Activated CD8-positive, alpha-beta T cell treated with anti-CD3 and anti-CD28 coated beads for 36 hours (primary cell): ENCODE measurements at regions not wholly inside any gene's neighbourhood (a gene's known extent, or its start where the extent isn't known, plus 50 kb on each side); places are given as distances from the start of the nearest gene placed in this dataset.
A peak's percentile ranks its signal among the peaks of the same experiment; 100 is the strongest.

ENCODE experiments used
- ATAC-seq: fragments of 200-7000 bp; cut with Tn5 transposase; one replicate; pipeline ENCODE4 v1.10.0; 2021; ENCODE audit warnings: mild to moderate bottlenecking, moderate library complexity
- CTCF ChIA-PET: fragments of 350-600 bp; sonication (Branson Sonifier 250); formaldehyde crosslinking; loops from one replicate; lab custom pipeline; 2021; ENCODE audit warnings: antibody characterized with exemption; lab: Charles Lee
- POLR2A ChIA-PET: fragments of 350-600 bp; sonication (Branson Sonifier 250); formaldehyde crosslinking; loops from one replicate; lab custom pipeline; 2021; ENCODE audit warnings: antibody characterized with exemption; lab: Charles Lee
- DNase-seq: peaks from one replicate; pipeline ENCODE4 v3.0.0-alpha.2; 2020
- H3K27ac Mint-ChIP-seq: one replicate; pipeline ENCODE4 v1.8.0; 2021; ENCODE audit warnings: mild to moderate bottlenecking, mixed read lengths
- H3K27me3 Mint-ChIP-seq: one replicate; pipeline ENCODE4 v1.8.0; 2021; ENCODE audit warnings: mixed read lengths
- H3K36me3 Mint-ChIP-seq: one replicate; pipeline ENCODE4 v1.8.0; 2021; ENCODE audit warnings: low read depth, mixed read lengths
- H3K4me1 Mint-ChIP-seq: one replicate; pipeline ENCODE4 v1.8.0; 2021; ENCODE audit warnings: low read depth, mixed read lengths
- H3K4me3 Mint-ChIP-seq: one replicate; pipeline ENCODE4 v1.8.0; 2021; ENCODE audit warnings: mild to moderate bottlenecking, moderate library complexity, mixed read lengths
- H3K9me3 Mint-ChIP-seq: one replicate; pipeline ENCODE4 v1.8.0; 2021; ENCODE audit warnings: mixed read lengths
- CTCF ChIP-seq: fragments of 200-600 bp; IDR thresholded peaks from one replicate; pipeline ENCODE4 v1.8.0; 2022; ENCODE audit warnings: antibody characterized with exemption, mild to moderate bottlenecking
- intact Hi-C: fragments of 100-400 bp; cut with micrococcal nuclease; formaldehyde crosslinking; loops from one replicate; pipeline ENCODE4 v1.10.0; 2022

- DNase-seq: no peak
- H3K36me3 Mint-ChIP-seq: no peaks in the 10 kb centered on the region
- CTCF ChIA-PET: interaction anchor here (1.6 kb wide), 1 partner anchor 10 kb away, joined by 5 read pairs; no protein-coding TSS in a partner anchor
- ATAC-seq: no peak
- no peak overlapping the region for H3K27ac Mint-ChIP-seq
- H3K4me1 Mint-ChIP-seq: peaks cover 30% of the 10 kb centered on the region
- TF ChIP-seq CTCF: no peak
- intact Hi-C loops: loop anchor here (10.0 kb wide), 1 partner anchor 363 kb away; no protein-coding TSS in a partner anchor
- H3K9me3 Mint-ChIP-seq: no peaks in the 10 kb centered on the region
- no peak overlapping the region for H3K4me3 Mint-ChIP-seq
- H3K27me3 Mint-ChIP-seq: no peaks in the 10 kb centered on the region
- POLR2A ChIA-PET: no interaction called here
Observed at GRCh38 chr5:110058175-110058574, 368.4 kb downstream of the MAN2A1 start.

- Mint-ChIP-seq H3K36me3 (no peaks in the 10 kb centered on the region), H3K9me3 (no peaks in the 10 kb centered on the region), H3K27ac (no peak overlapping the region), H3K4me1 (peaks cover 15% of the 10 kb centered on the region), H3K27me3 (no peaks in the 10 kb centered on the region), H3K4me3 (no peak overlapping the region)
- ChIA-PET POLR2A (no interaction called here), CTCF (no interaction called here)
- intact Hi-C loops: no loop called here
- no peak for ATAC-seq
- TF ChIP-seq CTCF: no peak
- DNase-seq: no peak
Observed at GRCh38 chr5:110062246-110062645, 372.5 kb downstream of the MAN2A1 start.

- H3K36me3 Mint-ChIP-seq: peaks cover 3% of the 10 kb centered on the region
- intact Hi-C loops: no loop called here
- H3K27me3 Mint-ChIP-seq: no peaks in the 10 kb centered on the region
- peak; percentile 69 for ATAC-seq
- H3K4me1 Mint-ChIP-seq: peaks cover 15% of the 10 kb centered on the region
- TF ChIP-seq CTCF: no peak
- H3K9me3 Mint-ChIP-seq: peaks cover 3% of the 10 kb centered on the region
- no peak overlapping the region for H3K4me3 Mint-ChIP-seq
- peak overlapping the region; percentile 5 for H3K27ac Mint-ChIP-seq
- POLR2A ChIA-PET: interaction anchor here (1.3 kb wide), 1 partner anchor 9 kb away, joined by 4 read pairs; no protein-coding TSS in a partner anchor
- CTCF ChIA-PET: interaction anchor here (0.8 to 1.0 kb wide), 3 partner anchors 9 to 42 kb away, joined by 3 to 6 read pairs (median 3); no protein-coding TSS in a partner anchor
- no peak for DNase-seq
Observed at GRCh38 chr5:110063640-110064602, 374.2 kb downstream of the MAN2A1 start.

GRCh38 chr5:110064603-110065268, 375.0 kb downstream of the MAN2A1 start:
- DNase-seq (no peak), ATAC-seq (peak; percentile 13)
- Mint-ChIP-seq H3K36me3 (peaks cover 3% of the 10 kb centered on the region), H3K4me1 (peaks cover 15% of the 10 kb centered on the region), H3K27ac (no peak overlapping the region), H3K4me3 (no peak overlapping the region), H3K27me3 (no peaks in the 10 kb centered on the region), H3K9me3 (peaks cover 9% of the 10 kb centered on the region)
- intact Hi-C loops: no loop called here
- ChIA-PET POLR2A (interaction anchor here (1.3 kb wide), 1 partner anchor 10 kb away, joined by 4 read pairs; no protein-coding TSS in a partner anchor), CTCF (interaction anchor here (0.8 to 1.0 kb wide), 2 partner anchors 9 to 42 kb away, joined by 3 read pairs; no protein-coding TSS in a partner anchor)
- TF ChIP-seq CTCF: no peak
